Right lobe of liver (tissue), 6 donors: ENCODE measurements at regions not wholly inside any gene's neighbourhood (a gene's known extent, or its start where the extent isn't known, plus 50 kb on each side); places are given as distances from the start of the nearest gene placed in this dataset.

Source experiments
- ATAC-seq, 4 donors: fragments of 200-7000 bp; cut with Tn5 transposase; one replicate each; pipeline ENCODE4 v1.9.1; 2020; ENCODE audit warnings: mild to moderate bottlenecking in 4 of 4, moderate library complexity in 4 of 4
- DNase-seq, 3 donors: peaks; one replicate each; pipeline ENCODE4 v3.0.0-alpha.2; 2020
- H3K27ac ChIP-seq, 3 donors: fragments of 200-600 bp; one replicate each; pipeline ENCODE4 v1.8.0; 2022
- H3K27me3 ChIP-seq, 2 donors: fragments of 200-600 bp; one replicate each; pipeline ENCODE4 v1.8.0; 2022
- H3K36me3 ChIP-seq, 4 donors: fragments of 200-600 bp; sonication (generic) in 1 of 4; one replicate each; pipeline versions ENCODE4 v1.5.1 to v1.8.0; 2017 to 2022; ENCODE audit warnings: control low read depth in 1 of 4
- H3K4me1 ChIP-seq, 4 donors: fragments of 200-600 bp; sonication (generic) in 1 of 4; one replicate each; pipeline versions ENCODE4 v1.5.1 to v1.8.0; 2017 to 2022; ENCODE audit warnings: control low read depth in 1 of 4
- H3K4me3 ChIP-seq, 3 donors: fragments of 200-600 bp; one replicate each; pipeline ENCODE4 v1.8.0; 2022
- H3K9me3 ChIP-seq, 4 donors: fragments of 200-600 bp; sonication (generic) in 1 of 4; one replicate each; pipeline versions ENCODE4 v1.5.1 to v1.8.0; 2017 to 2022; ENCODE audit warnings: control low read depth in 1 of 4
- CTCF ChIP-seq, 4 donors: fragments of 200-600 bp in 3 of 4; fragments of 450-650 bp in 1 of 4; IDR thresholded peaks; one replicate each; pipeline versions ENCODE4 v1.5.1 to v1.8.0; 2016 to 2022; ENCODE audit warnings: antibody characterized with exemption in 4 of 4, mild to moderate bottlenecking in 2 of 4
- POLR2A ChIP-seq: fragments of 450-650 bp; IDR thresholded peaks from one replicate; pipeline ENCODE4 v1.6.1; 2017; ENCODE audit warnings: antibody characterized with exemption, mild to moderate bottlenecking
- whole genome bisulfite sequencing: methylation state at CpG from one replicate; pipeline ENCODE4 v1.1.6; 2018; ENCODE audit warnings: low coverage, low lambda C conversion rate; ENCODE audit not compliant: insufficient coverage; ENCODE audit errors: missing lambda C conversion rate; 5-methylcytosine and 5-hydroxymethylcytosine counted together
- intact Hi-C, 2 donors: fragments of 100-400 bp; cut with DNase I; formaldehyde crosslinking; loops; one replicate each; pipeline versions ENCODE4 v1.11.2 to v1.14.1; 2022
- donor health status: DM: no; HTN: yes; CAD: no.
- donor health status: DM: no; HTN: no; CAD: no.
- donor health status: DM: no; HTN: no; CAD: no.
- donor health status: DM: no; HTN: yes; CAD: no.
- donor health status: DM: no; HTN: yes; CAD: no.

- intact Hi-C loops: no loop called here
- H3K36me3 ChIP-seq: no peaks in the 10 kb centered on the region
- H3K27ac ChIP-seq: no peak overlapping the region
- DNase-seq: no peak
- no peaks in the 10 kb centered on the region for H3K4me1 ChIP-seq
- H3K27me3 ChIP-seq: no peaks in the 10 kb centered on the region
- 76% methylated on average over 3 of the region's 3 CpGs for WGBS
- H3K4me3 ChIP-seq: no peak overlapping the region
- no peaks in the 10 kb centered on the region for H3K9me3 ChIP-seq
- TF ChIP-seq CTCF (IDR thresholded peaks at IDR 0.05): no peak
- no peak for TF ChIP-seq POLR2A
- ATAC-seq: no peak
Measured at GRCh38 chr6:139812939-139813338, 438.5 kb upstream of the CITED2 start.

GRCh38 chr6:139801571-139802321, 427.3 kb upstream of the CITED2 start:
- intact Hi-C loops: no loop called here
- no peaks in the 10 kb centered on the region for H3K9me3 ChIP-seq
- no peak for DNase-seq
- 96% methylated on average over 2 of the region's 2 CpGs for WGBS
- no peak for ATAC-seq
- H3K4me1 ChIP-seq: no peaks in the 10 kb centered on the region
- TF ChIP-seq CTCF (IDR thresholded peaks at IDR 0.05): no peak
- TF ChIP-seq POLR2A: no peak
- no peak overlapping the region for H3K27ac ChIP-seq
- H3K4me3 ChIP-seq: no peak overlapping the region
- no peaks in the 10 kb centered on the region for H3K27me3 ChIP-seq
- H3K36me3 ChIP-seq: no peaks in the 10 kb centered on the region

DNA sequence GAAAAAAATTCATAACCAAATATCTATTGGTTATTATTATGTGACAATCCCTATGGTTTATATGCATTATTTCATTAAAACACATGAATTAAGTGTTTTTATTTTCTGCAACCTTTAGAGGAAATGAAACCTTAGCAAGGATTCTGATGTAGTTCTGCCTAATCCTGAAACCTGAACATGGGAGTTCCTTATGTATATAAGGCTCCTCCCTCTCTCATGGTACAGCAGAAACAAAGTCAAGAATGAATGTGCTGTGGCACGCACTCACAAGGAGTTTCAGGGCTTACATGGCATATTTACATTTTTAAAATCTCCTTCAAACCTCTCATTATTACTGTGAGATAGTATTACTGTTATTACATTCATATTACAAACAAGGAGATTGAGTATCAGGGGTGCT, 426.4 kb upstream of the CITED2 start:
- intact Hi-C loops: no loop called here
- no peaks in the 10 kb centered on the region for H3K27me3 ChIP-seq
- DNase-seq (no peak), ATAC-seq (no peak)
- no peaks in the 10 kb centered on the region for H3K36me3 ChIP-seq
- H3K27ac ChIP-seq: no peak overlapping the region
- H3K4me1 ChIP-seq: no peaks in the 10 kb centered on the region
- TF ChIP-seq POLR2A: no peak
- no peak for TF ChIP-seq CTCF (IDR thresholded peaks at IDR 0.05)
- no peak overlapping the region for H3K4me3 ChIP-seq
- WGBS: 67% methylated on average over 1 of the region's 1 CpG
- no peaks in the 10 kb centered on the region for H3K9me3 ChIP-seq

GRCh38 chr6:139790527-139790926, 416.1 kb upstream of the CITED2 start:
- DNase-seq (no peak), ATAC-seq (no peak)
- Histone ChIP-seq H3K36me3 (no peaks in the 10 kb centered on the region), H3K9me3 (no peaks in the 10 kb centered on the region), H3K27me3 (no peaks in the 10 kb centered on the region), H3K27ac (no peak overlapping the region), H3K4me1 (no peaks in the 10 kb centered on the region), H3K4me3 (no peak overlapping the region)
- intact Hi-C loops: no loop called here
- 71% methylated on average over 1 of the region's 1 CpG for WGBS
- TF ChIP-seq CTCF (IDR thresholded peaks at IDR 0.05) (no peak), POLR2A (no peak)
